Neural cell (in vitro differentiated cells): ENCODE measurements at regions not wholly inside any gene's neighbourhood (a gene's known extent, or its start where the extent isn't known, plus 50 kb on each side); places are given as distances from the start of the nearest gene placed in this dataset.
A peak's percentile ranks its signal among the peaks of the same experiment; 100 is the strongest.

Experiments
- CTCF ChIP-seq: fragments of 450-650 bp; IDR thresholded peaks from 2 replicates; pipeline ENCODE4 v1.5.1; 2014; ENCODE audit warnings: antibody characterized with exemption, mild to moderate bottlenecking, moderate library complexity; ENCODE audit not compliant: poor library complexity, severe bottlenecking
- EP300 ChIP-seq: fragments of 450-650 bp; conservative IDR thresholded peaks from 2 replicates; pipeline ENCODE4 v1.6.1; 2014; ENCODE audit warnings: antibody characterized with exemption, mild to moderate bottlenecking, moderate library complexity; ENCODE audit not compliant: poor library complexity, severe bottlenecking
- EZH2 ChIP-seq: fragments of 200-600, 300-800 bp; shearing (Covaris generic), sonication (generic); IDR thresholded peaks from 2 replicates; pipeline ENCODE4 v1.6.1; 2014; ENCODE audit warnings: antibody characterized with exemption, low read length, borderline replicate concordance, mild to moderate bottlenecking; ENCODE audit not compliant: insufficient read depth, poor library complexity, severe bottlenecking
- MXI1 ChIP-seq: fragments of 450-650 bp; conservative IDR thresholded peaks from 2 replicates; pipeline ENCODE4 v1.6.1; 2014; ENCODE audit warnings: antibody characterized with exemption, mild to moderate bottlenecking; ENCODE audit not compliant: poor library complexity, severe bottlenecking
- POLR2AphosphoS5 ChIP-seq: IDR thresholded peaks from 2 replicates; pipeline ENCODE4 v1.6.1; 2012
- REST ChIP-seq: IDR thresholded peaks from 2 replicates; pipeline ENCODE4 v1.6.1; 2012; ENCODE audit warnings: borderline replicate concordance
- SMC3 ChIP-seq: fragments of 450-650 bp; conservative IDR thresholded peaks from 2 replicates; pipeline ENCODE4 v1.6.1; 2014; ENCODE audit warnings: antibody characterized with exemption, mild to moderate bottlenecking, moderate library complexity; ENCODE audit not compliant: poor library complexity
- TAF1 ChIP-seq: IDR thresholded peaks from 2 replicates; pipeline ENCODE4 v1.6.1; 2012; ENCODE audit warnings: low read depth

GRCh38 chr14:21987937-21988336 is 314.3 kb upstream of the OR4E1 start:
- TF ChIP-seq POLR2AphosphoS5 (no peak), CTCF (peak; percentile 29), REST (no peak), TAF1 (no peak), SMC3 (no peak), EZH2 (no peak), EP300 (no peak), MXI1 (no peak)
